Putamen (tissue), 1 donor: ENCODE measurements at regions not wholly inside any gene's neighbourhood (a gene's known extent, or its start where the extent isn't known, plus 50 kb on each side); places are given as distances from the start of the nearest gene placed in this dataset.
"Not testable (repeated sequence)": the region's sequence is repeated elsewhere in the genome, so short reads cannot be mapped to it uniquely, and the experiment has no call there.

ENCODE experiments used
- DNase-seq: peaks from one replicate; pipeline ENCODE4 v3.0.0-alpha.2; 2016; ENCODE audit warnings: low spot score

DNA sequence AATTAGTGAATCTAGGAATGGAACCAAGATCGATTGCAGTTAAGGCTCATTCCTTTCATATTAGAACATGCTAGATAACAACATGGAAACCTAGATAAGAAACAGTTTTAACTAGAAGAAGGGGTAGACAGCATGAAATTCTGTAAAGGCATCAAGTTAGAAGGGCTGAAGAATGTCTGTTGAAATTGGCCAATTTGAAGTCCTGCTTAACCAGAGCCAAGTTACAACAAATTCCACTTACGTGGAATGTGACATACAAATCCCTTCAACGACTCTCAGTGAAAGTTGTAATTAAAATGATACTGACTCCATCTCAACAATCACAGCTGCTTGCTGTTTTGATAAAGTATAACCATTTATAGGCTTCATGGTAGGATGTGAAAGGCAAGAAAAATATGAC, 1065.7 kb downstream of the DNAJB9 start:
- no peak for DNase-seq

GRCh38 chr7:109637428-109637990, 1067.8 kb downstream of the DNAJB9 start:
- no peak for DNase-seq

DNA sequence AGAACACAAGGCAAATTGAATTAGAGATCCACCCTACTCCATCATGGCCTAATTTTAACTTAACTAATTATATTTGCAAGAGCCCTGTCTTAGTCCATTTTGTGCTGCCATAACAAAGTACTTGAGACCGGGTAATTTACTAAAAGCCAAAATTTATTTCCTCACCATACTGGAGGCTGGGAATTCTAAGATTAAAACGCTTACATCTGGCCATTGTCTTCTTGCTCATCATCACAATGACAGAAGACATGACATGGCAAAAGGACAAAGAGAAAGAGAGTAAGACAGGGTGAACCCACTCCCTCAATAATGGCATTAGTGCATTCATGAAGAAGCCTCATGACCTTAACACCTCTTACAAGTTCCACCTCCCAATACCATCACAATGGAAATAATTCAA, 1068.6 kb downstream of the DNAJB9 start:
- DNase-seq, result no peak

DNA sequence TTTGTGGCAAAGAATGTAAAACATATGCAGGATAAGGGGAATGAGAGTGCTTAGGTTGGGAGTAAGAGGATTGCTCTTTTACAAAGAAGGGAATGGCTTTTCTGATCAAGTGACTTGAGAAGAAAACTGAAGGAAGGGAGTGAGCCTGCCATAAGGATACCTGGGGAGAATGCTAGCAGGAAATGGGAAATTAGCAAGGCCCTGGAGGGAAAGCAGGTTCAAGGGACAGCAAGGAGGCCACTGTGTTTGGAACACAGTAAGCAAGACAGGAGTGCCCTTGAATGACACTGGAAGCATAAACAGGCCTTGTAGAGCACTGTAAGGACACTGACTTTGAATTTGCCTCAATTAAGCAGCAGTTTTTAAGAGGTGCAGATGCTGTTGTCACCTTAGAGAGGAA, 1069.9 kb downstream of the DNAJB9 start:
- no peak for DNase-seq

- no peak for DNase-seq
Observed at GRCh38 chr7:109641445-109641844, 1071.8 kb downstream of the DNAJB9 start.

- no peak for DNase-seq
Observed at GRCh38 chr7:109646124-109646523, 1076.5 kb downstream of the DNAJB9 start.

DNA sequence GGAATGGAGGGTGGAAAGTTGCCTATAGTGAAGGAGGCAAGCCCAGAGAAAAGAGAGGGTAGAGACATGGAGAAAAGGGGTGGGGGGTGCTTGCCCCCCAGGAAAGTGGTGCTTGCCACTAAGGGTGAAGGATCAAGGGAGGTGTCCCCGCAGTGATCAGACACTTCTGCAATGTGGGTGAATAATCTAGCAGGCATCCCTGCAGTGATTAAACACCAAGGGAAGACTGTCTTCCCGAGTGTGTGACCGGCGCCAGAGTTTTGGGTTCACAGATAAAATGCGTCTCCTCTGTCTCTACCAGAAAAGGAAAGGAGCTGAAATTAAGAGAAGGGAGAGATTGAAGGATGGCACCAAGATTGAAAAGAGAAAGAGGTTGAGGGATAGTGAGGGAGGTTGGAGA, 1076.9 kb downstream of the DNAJB9 start:
- DNase-seq, result not testable (repeated sequence)

DNA sequence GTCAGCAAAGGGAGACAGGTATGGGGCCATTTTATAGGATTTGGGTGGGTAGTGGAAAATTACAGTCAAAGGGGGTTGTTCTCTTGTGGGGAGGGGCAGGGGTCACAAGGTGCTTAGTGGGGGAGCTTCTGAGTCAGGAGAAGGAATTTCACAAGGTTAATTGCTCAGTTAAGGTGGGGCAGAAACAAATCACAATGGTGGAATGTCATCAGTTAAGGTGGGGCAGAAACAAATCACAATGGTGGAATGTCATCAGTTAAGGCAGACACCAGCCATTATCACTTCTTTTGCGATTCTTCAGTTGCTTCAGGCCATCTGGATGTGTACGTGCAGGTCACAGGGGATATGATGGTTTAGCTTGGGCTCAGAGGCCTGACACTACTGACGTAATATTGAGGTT, 1077.6 kb downstream of the DNAJB9 start:
- not testable (repeated sequence) for DNase-seq

- DNase-seq, result no peak
Observed at GRCh38 chr7:109659261-109659660, 1089.6 kb downstream of the DNAJB9 start.

- DNase-seq, result no peak
Observed at GRCh38 chr7:109660401-109660800, 1090.7 kb downstream of the DNAJB9 start.

DNA sequence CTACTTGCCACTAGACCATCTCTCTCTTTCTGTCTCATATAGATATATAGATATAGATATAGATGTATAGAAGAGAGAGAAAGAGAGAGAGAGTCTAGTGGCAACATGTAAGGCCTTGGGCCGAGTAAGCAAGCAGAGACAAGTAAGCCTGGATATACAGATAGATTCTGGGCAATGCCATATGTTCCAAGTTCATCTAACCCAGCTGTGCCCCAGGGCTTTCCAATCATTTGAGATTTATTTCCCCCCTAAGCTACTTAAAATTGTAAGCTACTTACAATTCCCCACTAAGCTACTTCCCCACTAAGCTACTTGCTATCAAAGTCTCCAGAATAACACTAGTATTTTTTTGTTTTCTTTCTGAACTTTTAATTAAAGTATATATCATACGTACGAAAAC, 1094.1 kb downstream of the DNAJB9 start:
- no peak for DNase-seq

GRCh38 chr7:109687269-109687668, 1117.6 kb downstream of the DNAJB9 start:
- not testable (repeated sequence) for DNase-seq

DNA sequence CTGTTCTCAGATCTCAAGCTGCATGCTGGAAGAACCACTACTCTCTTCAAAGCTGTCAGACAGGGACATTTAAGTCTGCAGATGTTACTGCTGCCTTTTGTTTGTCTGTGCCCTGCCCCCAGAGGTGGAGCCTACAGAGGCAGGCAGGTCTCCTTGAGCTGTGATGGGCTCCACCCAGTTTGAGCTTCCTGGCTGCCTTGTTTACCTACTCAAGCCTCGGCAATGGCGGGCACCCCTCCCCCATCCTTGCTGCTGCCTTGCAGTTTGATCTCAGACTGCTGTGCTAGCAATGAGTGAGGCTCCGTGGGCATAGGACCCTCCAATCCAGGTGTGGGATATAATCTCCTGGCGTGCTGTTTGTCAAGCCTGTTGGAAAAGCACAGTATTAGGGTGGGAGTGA, 1122.9 kb downstream of the DNAJB9 start:
- not testable (repeated sequence) for DNase-seq

DNA sequence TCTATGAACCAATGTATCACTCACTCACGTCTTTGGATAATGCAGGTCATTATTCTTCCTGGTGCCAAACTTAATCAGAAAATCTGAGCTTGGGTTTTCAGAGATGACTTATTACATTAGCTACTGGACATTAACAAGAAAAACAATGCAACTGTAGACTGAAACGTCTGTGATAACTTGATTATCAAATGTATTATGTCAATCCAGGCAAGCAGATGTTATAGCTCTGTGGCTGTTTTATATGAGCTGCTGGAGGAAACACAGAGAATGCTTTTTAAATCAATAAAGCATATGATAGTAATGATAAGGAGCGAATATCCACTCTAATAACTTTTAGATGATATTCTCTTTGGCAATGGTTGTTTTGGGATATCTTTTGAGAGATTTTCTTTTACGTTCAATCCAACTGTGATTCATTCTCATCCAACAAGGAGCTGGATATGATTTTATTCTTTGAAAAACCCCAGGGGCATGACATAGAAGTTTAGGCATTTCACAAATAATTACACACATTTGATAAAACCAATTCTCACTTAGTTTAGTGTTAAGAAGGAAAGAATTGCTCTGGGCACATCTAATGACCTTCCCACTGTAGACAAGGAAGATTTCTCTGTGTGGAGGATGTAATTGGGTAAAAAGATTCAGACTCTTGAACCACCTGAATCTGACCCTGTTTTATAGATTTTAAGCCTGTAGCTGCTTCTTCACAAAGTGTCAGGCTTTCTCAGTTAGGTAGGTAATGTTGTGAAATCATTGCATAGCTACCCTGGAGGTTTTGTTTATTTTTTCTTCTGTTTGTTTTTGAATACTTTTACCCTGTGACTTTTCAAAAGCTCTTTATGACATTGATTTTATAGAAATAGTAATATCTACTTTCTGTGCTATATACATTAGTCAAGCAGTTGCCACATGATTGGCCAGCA, 1124.7 kb downstream of the DNAJB9 start:
- no peak for DNase-seq

- no peak for DNase-seq
Observed at GRCh38 chr7:109695419-109695818, 1125.7 kb downstream of the DNAJB9 start.

- DNase-seq, result no peak
Observed at GRCh38 chr7:109696723-109697122, 1127.0 kb downstream of the DNAJB9 start.

DNA sequence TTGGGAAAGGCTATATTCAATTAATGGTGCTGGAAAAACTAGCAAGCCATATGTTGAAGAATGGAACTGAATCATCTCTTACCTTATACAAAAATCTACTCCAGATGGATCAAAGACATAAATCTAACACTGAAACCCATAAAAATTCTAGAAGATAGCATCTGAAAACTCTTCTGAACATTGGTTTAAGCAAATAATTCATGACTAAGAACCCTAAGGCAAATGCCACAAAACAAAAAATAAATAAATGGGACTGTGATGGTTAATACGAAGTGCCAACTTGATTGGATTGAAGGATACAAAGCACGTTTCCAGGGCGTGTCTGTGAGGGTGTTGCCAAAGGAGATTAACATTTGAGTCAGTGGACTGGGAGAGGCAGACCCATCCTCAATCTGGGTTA, 1130.0 kb downstream of the DNAJB9 start:
- no peak for DNase-seq

GRCh38 chr7:109713366-109713765, 1143.7 kb downstream of the DNAJB9 start:
- no peak for DNase-seq

DNA sequence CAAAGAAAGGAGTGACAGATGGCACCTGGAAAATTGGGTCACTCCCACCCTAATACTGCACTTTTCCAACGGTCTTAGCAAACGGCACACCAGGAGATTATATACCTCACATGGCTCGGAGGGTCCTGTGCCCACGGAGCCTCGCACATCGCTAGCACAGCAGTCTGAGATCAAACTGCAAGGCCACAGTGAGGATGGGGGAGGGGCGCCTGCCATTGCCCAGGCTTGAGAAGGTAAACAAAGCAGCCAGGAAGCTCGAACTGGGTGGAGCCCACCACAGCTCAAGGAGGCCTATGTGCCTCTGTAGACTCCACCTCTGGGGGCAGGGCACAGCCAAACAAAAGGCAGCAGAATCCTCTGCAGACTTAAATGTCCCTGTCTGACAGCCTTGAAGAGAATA, 1149.7 kb downstream of the DNAJB9 start:
- not testable (repeated sequence) for DNase-seq

DNA sequence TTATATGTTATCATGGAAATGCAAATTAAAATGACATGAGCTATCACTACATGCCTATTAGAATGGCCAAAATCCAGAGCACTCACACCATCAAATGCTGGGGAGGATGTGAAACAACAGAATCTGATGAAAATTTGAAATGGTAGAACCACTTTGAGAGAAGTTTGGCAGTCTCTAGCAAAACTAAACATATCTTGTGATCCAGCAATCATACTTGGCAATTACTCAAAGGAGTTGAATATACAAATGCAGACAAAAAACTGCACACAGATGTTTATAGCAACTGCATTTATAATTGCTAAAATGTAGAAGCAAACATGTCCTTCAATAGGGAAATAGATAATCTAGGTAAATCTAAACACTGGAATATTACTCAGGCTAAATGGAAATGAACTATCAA, 1164.9 kb downstream of the DNAJB9 start:
- DNase-seq, result no peak

GRCh38 chr7:109735881-109736280, 1166.2 kb downstream of the DNAJB9 start:
- no peak for DNase-seq

GRCh38 chr7:109745677-109746410, 1176.2 kb downstream of the DNAJB9 start:
- DNase-seq, result no peak

GRCh38 chr7:109751241-109751640, 1181.6 kb downstream of the DNAJB9 start:
- no peak for DNase-seq
